ENCODE measurements at regions not wholly inside any gene's neighbourhood (a gene's known extent, or its start where the extent isn't known, plus 50 kb on each side); places are given as distances from the start of the nearest gene placed in this dataset.

DNA sequence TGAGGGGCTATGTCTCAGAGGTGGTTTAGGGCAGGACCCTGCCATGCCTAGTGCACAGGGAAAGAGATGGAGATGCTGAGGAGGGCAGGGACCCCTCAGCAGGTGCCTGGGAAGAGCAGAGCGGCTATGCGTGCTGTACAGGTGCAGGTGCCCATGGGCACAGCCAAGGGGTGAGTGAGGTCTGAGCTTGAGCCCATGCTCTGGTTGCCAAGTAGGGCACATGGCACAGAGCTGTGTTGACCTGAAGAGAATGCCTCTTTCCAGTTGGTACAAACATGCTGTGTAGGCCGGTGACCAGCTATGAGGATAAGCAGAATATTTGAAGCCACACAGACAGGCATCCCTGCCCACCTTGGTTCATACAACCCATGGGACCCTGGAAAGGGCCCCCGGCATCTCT is 65.8 kb upstream of the NECTIN1 start:
- Histone ChIP-seq H3K9me3 (no peaks in the 10 kb centered on the region), H3K27me3 (peaks cover 0 to 26% (median 0%) of the 10 kb centered on the region in 7 donors), H3K4me3 (no peak overlapping the region), H3K36me3 (no peaks in the 10 kb centered on the region), H3K27ac (no peak overlapping the region), H3K4me1 (no peaks in the 10 kb centered on the region)
- no peak for DNase-seq
- intact Hi-C loops (cut with DNase I) = no loop called here
- TF ChIP-seq, protein P1, sequence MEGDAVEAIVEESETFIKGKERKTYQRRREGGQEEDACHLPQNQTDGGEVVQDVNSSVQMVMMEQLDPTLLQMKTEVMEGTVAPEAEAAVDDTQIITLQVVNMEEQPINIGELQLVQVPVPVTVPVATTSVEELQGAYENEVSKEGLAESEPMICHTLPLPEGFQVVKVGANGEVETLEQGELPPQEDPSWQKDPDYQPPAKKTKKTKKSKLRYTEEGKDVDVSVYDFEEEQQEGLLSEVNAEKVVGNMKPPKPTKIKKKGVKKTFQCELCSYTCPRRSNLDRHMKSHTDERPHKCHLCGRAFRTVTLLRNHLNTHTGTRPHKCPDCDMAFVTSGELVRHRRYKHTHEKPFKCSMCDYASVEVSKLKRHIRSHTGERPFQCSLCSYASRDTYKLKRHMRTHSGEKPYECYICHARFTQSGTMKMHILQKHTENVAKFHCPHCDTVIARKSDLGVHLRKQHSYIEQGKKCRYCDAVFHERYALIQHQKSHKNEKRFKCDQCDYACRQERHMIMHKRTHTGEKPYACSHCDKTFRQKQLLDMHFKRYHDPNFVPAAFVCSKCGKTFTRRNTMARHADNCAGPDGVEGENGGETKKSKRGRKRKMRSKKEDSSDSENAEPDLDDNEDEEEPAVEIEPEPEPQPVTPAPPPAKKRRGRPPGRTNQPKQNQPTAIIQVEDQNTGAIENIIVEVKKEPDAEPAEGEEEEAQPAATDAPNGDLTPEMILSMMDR (IDR thresholded peaks at IDR 0.05) = no peak
- 92 to 93% methylated on average over 4 of the region's 4 CpGs for WGBS, 2 donors
- no peak for ATAC-seq

DNA sequence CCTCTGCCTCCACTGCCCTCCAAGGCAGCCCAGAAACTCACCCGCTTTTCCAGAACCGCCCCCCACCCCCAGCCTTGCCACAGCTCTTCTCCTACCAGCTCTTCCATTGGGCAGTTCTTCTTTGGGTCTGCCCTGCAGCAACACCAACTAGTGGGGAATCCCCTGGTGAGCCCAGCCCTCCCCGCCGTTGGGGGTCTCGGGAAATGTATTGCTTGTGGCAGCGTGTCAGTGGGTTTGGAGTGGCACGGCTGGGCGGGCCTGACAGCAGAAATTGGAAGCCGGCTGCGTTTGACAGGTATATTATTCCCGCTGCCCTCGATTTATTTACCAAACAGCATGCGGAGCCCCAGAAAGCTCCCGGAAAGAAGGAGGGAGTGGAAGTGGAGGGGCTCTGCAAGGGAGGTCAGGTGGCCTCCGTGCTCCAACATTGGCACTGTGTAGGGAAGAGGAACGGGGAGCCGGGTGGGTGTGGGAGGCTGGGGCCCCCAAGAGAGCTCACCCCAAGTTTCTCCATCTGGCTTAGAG is 65.2 kb upstream of the NECTIN1 start:
- Histone ChIP-seq H3K27ac (no peak overlapping the region), H3K9me3 (no peaks in the 10 kb centered on the region), H3K4me3 (no peak overlapping the region), H3K36me3 (no peaks in the 10 kb centered on the region), H3K4me1 (no peaks in the 10 kb centered on the region), H3K27me3 (peaks cover 0 to 26% (median 0%) of the 10 kb centered on the region in 7 donors)
- no peak for DNase-seq
- ATAC-seq = no peak
- intact Hi-C loops (cut with DNase I) = no loop called here
- TF ChIP-seq, protein P1 (IDR thresholded peaks at IDR 0.05) = no peak
- WGBS, 2 donors = 84 to 91% methylated on average over 17 of the region's 17 CpGs

DNA sequence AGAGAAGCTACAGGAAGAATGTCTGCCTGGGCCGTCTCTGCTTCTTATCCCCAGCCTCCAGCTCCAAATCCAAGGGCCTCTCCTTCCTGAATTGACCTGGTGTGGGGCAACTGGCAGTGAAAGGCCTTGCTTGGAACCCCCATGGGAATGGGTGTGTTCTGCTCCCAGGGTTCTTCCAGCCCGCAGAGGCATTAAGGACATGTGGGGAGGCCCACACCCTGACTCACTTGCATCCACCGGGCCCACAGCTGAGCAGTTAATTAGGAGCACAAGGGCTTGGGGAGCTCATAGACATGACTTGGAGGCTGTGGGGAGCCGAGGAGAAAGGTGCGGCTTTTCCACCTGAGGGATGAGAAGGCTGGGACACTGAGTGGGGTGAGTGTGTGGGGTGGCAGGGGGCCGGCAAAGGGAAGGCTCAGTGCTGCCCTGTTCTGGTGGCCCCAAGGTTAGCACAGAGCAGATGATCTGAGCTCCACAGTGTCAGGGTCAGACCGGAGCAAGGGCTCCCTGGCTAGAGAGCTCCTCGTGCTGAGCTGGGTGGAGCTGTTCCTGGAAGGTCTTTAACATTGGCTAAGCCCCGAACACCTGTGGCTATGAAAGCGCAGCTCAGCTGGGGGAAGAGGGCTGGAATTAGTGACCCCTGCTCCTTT is 64.5 kb upstream of the NECTIN1 start:
- TF ChIP-seq, protein P1 (IDR thresholded peaks at IDR 0.05) = no peak
- intact Hi-C loops (cut with DNase I) = no loop called here
- no peaks in the 10 kb centered on the region for H3K9me3 ChIP-seq
- ATAC-seq (no peak), DNase-seq (no peak)
- H3K4me3 ChIP-seq = no peak overlapping the region
- H3K27me3 ChIP-seq = peaks cover 0 to 21% (median 0%) of the 10 kb centered on the region in 7 donors
- 73 to 82% methylated on average over 10 of the region's 10 CpGs for WGBS, 2 donors
- H3K4me1 ChIP-seq = no peaks in the 10 kb centered on the region
- H3K27ac ChIP-seq = no peak overlapping the region
- H3K36me3 ChIP-seq = no peaks in the 10 kb centered on the region

DNA sequence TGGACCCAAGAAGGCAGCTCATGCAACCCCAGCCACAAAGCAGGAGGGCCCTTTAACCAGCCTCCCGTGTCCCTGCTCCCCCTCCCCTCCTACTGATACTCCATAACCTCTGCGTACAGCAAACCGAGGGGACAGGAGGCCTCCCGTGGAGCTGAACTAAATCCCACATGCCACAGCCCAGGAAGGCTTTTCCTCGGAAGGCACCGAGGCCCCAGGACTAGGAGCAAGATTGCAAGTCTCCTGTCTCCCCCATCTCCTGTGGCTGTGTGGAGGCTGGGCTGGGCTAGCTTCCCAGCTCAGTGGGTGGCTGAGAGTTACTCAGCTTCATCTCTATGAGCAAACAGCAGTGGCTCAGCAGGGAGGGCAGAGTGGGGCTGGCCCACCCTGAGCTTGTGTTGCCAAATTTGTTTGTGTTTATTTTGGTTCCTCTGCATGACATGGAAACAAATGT is 62.7 kb upstream of the NECTIN1 start:
- intact Hi-C loops (cut with DNase I) = no loop called here
- peaks cover 0 to 21% (median 0%) of the 10 kb centered on the region in 7 donors for H3K27me3 ChIP-seq
- H3K36me3 ChIP-seq = no peaks in the 10 kb centered on the region
- DNase-seq (no peak), ATAC-seq (peak in 2 of 8 donors; percentile 21 to 23)
- no peaks in the 10 kb centered on the region for H3K9me3 ChIP-seq
- H3K4me3 ChIP-seq = no peak overlapping the region
- H3K27ac ChIP-seq = no peak overlapping the region
- TF ChIP-seq, protein P1 (IDR thresholded peaks at IDR 0.05) = no peak
- WGBS, 2 donors = 44 to 54% methylated on average over 6 of the region's 6 CpGs
- no peaks in the 10 kb centered on the region for H3K4me1 ChIP-seq

All from heart right ventricle (tissue), 16 donors.